Fibroblast of lung (primary cell): ENCODE measurements at regions not wholly inside any gene's neighbourhood (a gene's known extent, or its start where the extent isn't known, plus 50 kb on each side); places are given as distances from the start of the nearest gene placed in this dataset.

Experiments
- DNase-seq, 2 donors: peaks; one replicate each; pipeline versions ENCODE4 v3.0.0 to v3.0.0-alpha.2; 2010; ENCODE audit warnings: low read depth in 2 of 2
- H2AFZ ChIP-seq: 2 replicates; pipeline ENCODE4 v1.5.1; 2012; ENCODE audit warnings: low read length, control low read depth, inconsistent platforms
- H3K27ac ChIP-seq: 2 replicates; pipeline ENCODE4 v1.5.1; 2011; ENCODE audit warnings: low read length, control low read depth; ENCODE audit not compliant: insufficient read depth
- H3K27me3 ChIP-seq: 2 replicates; pipeline ENCODE4 v1.5.1; 2011; ENCODE audit warnings: mild to moderate bottlenecking, low read length; ENCODE audit not compliant: control insufficient read depth, insufficient read depth
- H3K36me3 ChIP-seq: 2 replicates; pipeline ENCODE4 v1.5.1; 2011; ENCODE audit warnings: low read length; ENCODE audit not compliant: control insufficient read depth, insufficient read depth
- H3K4me1 ChIP-seq: 2 replicates; pipeline ENCODE4 v1.5.1; 2011; ENCODE audit warnings: low read length; ENCODE audit not compliant: control insufficient read depth, insufficient read depth; ENCODE audit errors: extremely low read depth
- H3K4me2 ChIP-seq: 2 replicates; pipeline ENCODE4 v1.5.1; 2011; ENCODE audit warnings: low read length, control low read depth; ENCODE audit not compliant: insufficient read depth; ENCODE audit errors: extremely low read depth
- H3K4me3 ChIP-seq, 4 experiments: fragments of 200-600 bp in 1 of 4; sonication (generic) in 1 of 4; replicated peaks in 1 of 4; 2 replicates each; pipeline ENCODE4 v1.5.1; 2011 to 2016; ENCODE audit warnings: low read length in 4 of 4, low read depth in 3 of 4, mild to moderate bottlenecking in 3 of 4, control low read depth in 2 of 4, inconsistent platforms in 1 of 4, mixed read lengths in 1 of 4; ENCODE audit not compliant: insufficient read depth in 1 of 4; ENCODE audit errors: control extremely low read depth in 1 of 4
- H3K79me2 ChIP-seq: 2 replicates; pipeline ENCODE4 v1.5.1; 2012; ENCODE audit warnings: mild to moderate bottlenecking, low read length, inconsistent platforms; ENCODE audit not compliant: control insufficient read depth, insufficient read depth
- H3K9ac ChIP-seq: 2 replicates; pipeline ENCODE4 v1.5.1; 2011; ENCODE audit warnings: mild to moderate bottlenecking, low read length, control low read depth; ENCODE audit not compliant: insufficient read depth
- H3K9me3 ChIP-seq: 2 replicates; pipeline ENCODE4 v1.5.1; 2012; ENCODE audit warnings: low read depth, low read length; ENCODE audit not compliant: control insufficient read depth, insufficient read depth
- H4K20me1 ChIP-seq: 2 replicates; pipeline ENCODE4 v1.5.1; 2011; ENCODE audit warnings: low read length; ENCODE audit not compliant: control insufficient read depth, insufficient read depth; ENCODE audit errors: extremely low read depth
- EZH2 ChIP-seq: IDR thresholded peaks from 2 replicates; pipeline ENCODE4 v1.5.1; 2012; ENCODE audit warnings: low read length, control low read depth, mild to moderate bottlenecking; ENCODE audit errors: missing control alignments
- TF ChIP-seq, protein P1 (sequence below), 2 donors: IDR thresholded peaks in 1 of 2; conservative IDR thresholded peaks in 1 of 2; 1 replicate in 1 of 2; 2 replicates in 1 of 2; pipeline ENCODE4 v1.5.1; 2011 to 2012; ENCODE audit warnings: low read length in 2 of 2, control low read depth in 1 of 2, inconsistent platforms in 1 of 2, low read depth in 1 of 2, mild to moderate bottlenecking in 1 of 2

DNA sequence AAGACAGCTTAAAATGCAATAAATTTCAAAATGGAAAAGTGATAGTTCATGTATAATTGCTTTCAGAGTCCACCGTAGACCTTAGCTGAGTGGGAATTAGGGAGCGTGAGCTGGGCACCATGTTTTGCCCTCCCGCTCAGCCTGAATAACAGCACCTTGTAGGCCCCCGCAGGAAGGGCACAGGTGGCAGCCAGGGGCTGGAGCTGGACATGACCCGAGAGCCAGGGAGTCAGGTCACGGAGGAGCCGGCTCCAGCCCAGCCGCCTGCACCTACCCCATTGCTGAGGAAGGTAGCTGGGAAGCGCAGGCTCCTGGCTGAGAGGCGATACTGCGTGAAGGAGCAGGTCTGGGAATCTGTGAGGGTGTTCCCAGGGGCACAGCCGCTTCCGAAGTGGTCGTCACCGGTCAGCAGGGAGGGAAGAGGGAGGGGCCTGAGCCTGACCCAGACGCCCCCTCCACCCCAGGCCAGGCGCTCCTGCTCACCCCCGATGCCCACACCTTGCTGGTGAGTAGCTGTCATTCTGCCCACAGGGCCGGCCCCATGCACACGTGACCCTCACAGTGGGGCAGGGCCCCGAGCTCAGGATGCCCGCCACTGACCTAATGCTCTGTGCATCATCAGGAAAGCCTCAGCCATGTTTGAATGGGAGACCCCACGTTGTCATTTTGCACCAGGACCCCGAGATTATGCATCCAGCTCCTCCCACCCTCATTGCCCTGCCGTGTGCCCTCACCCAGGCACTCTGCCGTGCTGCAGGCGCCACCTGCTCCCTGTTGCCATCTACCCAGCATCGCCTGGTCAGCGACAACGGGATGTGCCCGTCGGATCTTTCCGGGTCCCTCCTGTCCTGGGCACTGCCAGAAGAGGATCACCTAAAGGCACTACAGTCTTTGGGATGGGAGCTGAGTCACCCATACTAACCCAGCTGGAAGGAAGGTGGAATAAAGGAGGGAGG lies 129.2 kb upstream of the TCERG1L start:
- H3K4me3 ChIP-seq, result no peak overlapping the region
- H3K4me2 ChIP-seq, result no peak overlapping the region
- no peak overlapping the region for H2AFZ ChIP-seq
- H3K9ac ChIP-seq, result no peak overlapping the region
- TF ChIP-seq, protein P1, sequence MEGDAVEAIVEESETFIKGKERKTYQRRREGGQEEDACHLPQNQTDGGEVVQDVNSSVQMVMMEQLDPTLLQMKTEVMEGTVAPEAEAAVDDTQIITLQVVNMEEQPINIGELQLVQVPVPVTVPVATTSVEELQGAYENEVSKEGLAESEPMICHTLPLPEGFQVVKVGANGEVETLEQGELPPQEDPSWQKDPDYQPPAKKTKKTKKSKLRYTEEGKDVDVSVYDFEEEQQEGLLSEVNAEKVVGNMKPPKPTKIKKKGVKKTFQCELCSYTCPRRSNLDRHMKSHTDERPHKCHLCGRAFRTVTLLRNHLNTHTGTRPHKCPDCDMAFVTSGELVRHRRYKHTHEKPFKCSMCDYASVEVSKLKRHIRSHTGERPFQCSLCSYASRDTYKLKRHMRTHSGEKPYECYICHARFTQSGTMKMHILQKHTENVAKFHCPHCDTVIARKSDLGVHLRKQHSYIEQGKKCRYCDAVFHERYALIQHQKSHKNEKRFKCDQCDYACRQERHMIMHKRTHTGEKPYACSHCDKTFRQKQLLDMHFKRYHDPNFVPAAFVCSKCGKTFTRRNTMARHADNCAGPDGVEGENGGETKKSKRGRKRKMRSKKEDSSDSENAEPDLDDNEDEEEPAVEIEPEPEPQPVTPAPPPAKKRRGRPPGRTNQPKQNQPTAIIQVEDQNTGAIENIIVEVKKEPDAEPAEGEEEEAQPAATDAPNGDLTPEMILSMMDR (conservative IDR thresholded peaks at IDR 0.05 in 1 of 2, IDR thresholded peaks at IDR 0.05 in 1 of 2; ENCODE audit: low read depth in 1 of 2, low read length in 2 of 2), result no peak
- no peak for TF ChIP-seq EZH2
- H3K27ac ChIP-seq, result no peak overlapping the region
- H3K27me3 ChIP-seq, result no peaks in the 10 kb centered on the region
- no peaks in the 10 kb centered on the region for H3K79me2 ChIP-seq
- no peaks in the 10 kb centered on the region for H3K9me3 ChIP-seq
- no peaks in the 10 kb centered on the region for H4K20me1 ChIP-seq
- no peaks in the 10 kb centered on the region for H3K4me1 ChIP-seq
- H3K36me3 ChIP-seq, result no peaks in the 10 kb centered on the region
- no peak for DNase-seq

DNA sequence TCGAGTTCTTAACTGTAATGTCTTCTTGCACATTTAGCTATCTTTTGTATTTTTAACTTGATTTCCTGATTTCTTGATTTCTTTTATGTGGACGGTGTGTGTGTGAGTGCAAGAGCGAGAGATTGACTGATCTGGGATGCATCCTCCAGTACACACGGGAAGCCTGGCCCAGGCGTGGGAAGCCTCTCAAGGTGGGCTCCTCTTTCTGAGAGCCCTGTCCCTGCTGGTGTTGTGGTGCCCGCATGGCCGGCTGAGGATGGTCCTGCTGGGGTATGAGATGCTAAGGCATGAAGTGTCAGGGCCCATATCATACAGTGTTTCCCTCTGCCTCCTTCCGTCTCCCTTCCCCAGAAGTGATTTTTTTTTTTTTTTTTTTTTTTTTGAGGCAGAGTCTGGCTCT lies 130.8 kb upstream of the TCERG1L start:
- Histone ChIP-seq H3K27ac (no peak overlapping the region), H3K4me3 (no peak overlapping the region), H3K4me2 (no peak overlapping the region), H3K27me3 (no peaks in the 10 kb centered on the region), H3K9me3 (no peaks in the 10 kb centered on the region), H2AFZ (no peak overlapping the region), H3K9ac (no peak overlapping the region), H4K20me1 (no peaks in the 10 kb centered on the region), H3K4me1 (no peaks in the 10 kb centered on the region), H3K79me2 (no peaks in the 10 kb centered on the region), H3K36me3 (no peaks in the 10 kb centered on the region)
- DNase-seq, result no peak
- TF ChIP-seq EZH2, result no peak
- TF ChIP-seq, protein P1 (conservative IDR thresholded peaks at IDR 0.05 in 1 of 2, IDR thresholded peaks at IDR 0.05 in 1 of 2; ENCODE audit: low read depth in 1 of 2, low read length in 2 of 2), result no peak

DNA sequence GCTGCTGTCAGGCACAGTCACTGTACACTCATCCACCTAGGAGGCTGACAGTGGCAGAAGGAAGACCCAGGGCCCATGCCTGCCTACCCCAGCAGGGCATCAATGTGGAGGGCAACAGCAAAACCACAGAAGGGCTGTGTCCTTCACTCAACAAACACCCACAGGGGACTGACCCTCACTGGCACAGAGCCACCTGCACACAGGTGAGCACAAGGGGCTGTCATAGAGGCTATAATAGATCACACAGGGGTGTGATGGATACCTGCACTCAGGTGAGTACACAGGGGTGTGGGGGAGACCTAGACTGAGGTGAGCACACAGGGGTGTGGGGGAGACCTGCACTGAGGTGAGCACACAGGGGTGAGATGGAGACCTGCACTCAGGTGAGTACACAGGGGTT lies 132.8 kb upstream of the TCERG1L start:
- no peaks in the 10 kb centered on the region for H3K4me1 ChIP-seq
- no peak overlapping the region for H3K4me2 ChIP-seq
- H3K9me3 ChIP-seq, result no peaks in the 10 kb centered on the region
- TF ChIP-seq, protein P1 (conservative IDR thresholded peaks at IDR 0.05 in 1 of 2, IDR thresholded peaks at IDR 0.05 in 1 of 2; ENCODE audit: low read depth in 1 of 2, low read length in 2 of 2), result no peak
- TF ChIP-seq EZH2, result no peak
- H3K27ac ChIP-seq, result no peak overlapping the region
- H4K20me1 ChIP-seq, result no peaks in the 10 kb centered on the region
- no peak overlapping the region for H3K4me3 ChIP-seq
- DNase-seq, result no peak
- no peak overlapping the region for H3K9ac ChIP-seq
- no peak overlapping the region for H2AFZ ChIP-seq
- no peaks in the 10 kb centered on the region for H3K27me3 ChIP-seq
- H3K36me3 ChIP-seq, result no peaks in the 10 kb centered on the region
- H3K79me2 ChIP-seq, result no peaks in the 10 kb centered on the region
